B cell (primary cell): ENCODE measurements at regions not wholly inside any gene's neighbourhood (a gene's known extent, or its start where the extent isn't known, plus 50 kb on each side); places are given as distances from the start of the nearest gene placed in this dataset.

Experiments
- EZH2 ChIP-seq: IDR thresholded peaks from 2 replicates; pipeline ENCODE4 v1.6.1; 2012; ENCODE audit warnings: borderline replicate concordance, low read depth, mild to moderate bottlenecking, moderate library complexity, low read length; ENCODE audit not compliant: insufficient read depth, poor library complexity, severe bottlenecking
- TF ChIP-seq, protein P1 (sequence below): fragments of 200-600 bp; IDR thresholded peaks from one replicate; pipeline ENCODE4 v1.8.0; 2022; ENCODE audit warnings: antibody characterized with exemption, mild to moderate bottlenecking

DNA sequence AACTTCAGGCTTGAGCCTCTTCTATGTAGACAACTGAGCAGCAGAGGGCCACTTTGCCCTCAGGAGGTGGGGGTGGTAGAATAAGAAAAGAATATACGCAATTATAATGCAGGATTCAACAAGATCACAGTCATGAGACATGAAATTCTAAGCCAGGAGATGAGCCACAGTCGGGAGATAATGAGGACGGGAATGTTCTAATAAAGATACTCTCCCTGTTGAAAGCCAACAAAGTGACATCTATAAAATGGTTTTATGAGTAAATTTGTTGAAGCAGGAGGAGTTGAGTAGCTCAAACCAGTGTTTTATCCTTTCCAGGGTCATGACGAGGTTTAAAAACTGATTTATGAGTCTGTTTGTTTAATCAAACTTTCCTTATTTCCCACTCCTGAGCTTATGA is 152.0 kb upstream of the SERP2 start:
- TF ChIP-seq, protein P1, sequence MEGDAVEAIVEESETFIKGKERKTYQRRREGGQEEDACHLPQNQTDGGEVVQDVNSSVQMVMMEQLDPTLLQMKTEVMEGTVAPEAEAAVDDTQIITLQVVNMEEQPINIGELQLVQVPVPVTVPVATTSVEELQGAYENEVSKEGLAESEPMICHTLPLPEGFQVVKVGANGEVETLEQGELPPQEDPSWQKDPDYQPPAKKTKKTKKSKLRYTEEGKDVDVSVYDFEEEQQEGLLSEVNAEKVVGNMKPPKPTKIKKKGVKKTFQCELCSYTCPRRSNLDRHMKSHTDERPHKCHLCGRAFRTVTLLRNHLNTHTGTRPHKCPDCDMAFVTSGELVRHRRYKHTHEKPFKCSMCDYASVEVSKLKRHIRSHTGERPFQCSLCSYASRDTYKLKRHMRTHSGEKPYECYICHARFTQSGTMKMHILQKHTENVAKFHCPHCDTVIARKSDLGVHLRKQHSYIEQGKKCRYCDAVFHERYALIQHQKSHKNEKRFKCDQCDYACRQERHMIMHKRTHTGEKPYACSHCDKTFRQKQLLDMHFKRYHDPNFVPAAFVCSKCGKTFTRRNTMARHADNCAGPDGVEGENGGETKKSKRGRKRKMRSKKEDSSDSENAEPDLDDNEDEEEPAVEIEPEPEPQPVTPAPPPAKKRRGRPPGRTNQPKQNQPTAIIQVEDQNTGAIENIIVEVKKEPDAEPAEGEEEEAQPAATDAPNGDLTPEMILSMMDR, result no peak
- no peak for TF ChIP-seq EZH2
